ENCODE measurements at regions not wholly inside any gene's neighbourhood (a gene's known extent, or its start where the extent isn't known, plus 50 kb on each side); places are given as distances from the start of the nearest gene placed in this dataset.

DNA sequence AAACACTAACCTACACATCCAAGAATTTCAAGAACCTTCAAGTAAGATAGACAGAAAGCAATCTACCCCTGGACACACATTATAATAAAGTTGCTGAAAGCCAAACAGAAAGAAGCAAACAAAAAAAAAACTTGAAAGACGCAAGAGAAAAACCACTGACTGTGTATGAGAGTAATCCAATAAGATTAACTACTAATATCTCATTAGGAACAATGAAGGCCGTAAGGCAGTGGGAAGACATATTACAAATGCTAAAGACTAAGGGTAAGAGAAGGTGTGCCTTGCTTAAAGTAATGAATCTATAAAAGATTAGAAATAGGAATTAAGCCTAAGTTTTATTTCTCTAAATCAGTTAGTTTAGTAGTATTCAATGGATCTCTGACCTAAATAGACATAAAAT, 1109.1 kb downstream of the JRKL start:
- TF ChIP-seq CTCF (IDR thresholded peaks at IDR 0.05 in 4 of 5, conservative IDR thresholded peaks at IDR 0.05 in 1 of 5) (no peak), POLR2A (IDR thresholded peaks at IDR 0.05) (no peak)

Measured in gastrocnemius medialis (tissue), 4 donors.